WTC11 (cell line): ENCODE measurements at regions not wholly inside any gene's neighbourhood (a gene's known extent, or its start where the extent isn't known, plus 50 kb on each side); places are given as distances from the start of the nearest gene placed in this dataset.

Experiments
- ATAC-seq: fragments of 200-7000 bp; cut with Tn5 transposase; 2 replicates; pipeline ENCODE4 v1.10.0; 2021; ENCODE audit warnings: mild to moderate bottlenecking, moderate library complexity
- CTCF ChIA-PET: fragments of 300-600 bp; sonication (Branson Sonifier 250); formaldehyde crosslinking; loops from one replicate; lab custom pipeline; 2021; ENCODE audit warnings: antibody characterized with exemption; lab: Charles Lee
- POLR2A ChIA-PET: fragments of 350-600 bp; sonication (Branson Sonifier 250); formaldehyde crosslinking; loops from one replicate; lab custom pipeline; 2021; ENCODE audit warnings: antibody characterized with exemption; lab: Charles Lee
- DNase-seq: peaks from one replicate; pipeline ENCODE4 v3.0.0; 2021; ENCODE audit warnings: low spot score
- H3K27ac Mint-ChIP-seq: 2 replicates; pipeline ENCODE4 v1.8.0; 2021; ENCODE audit warnings: mixed read lengths
- H3K27me3 Mint-ChIP-seq: 2 replicates; pipeline ENCODE4 v1.8.0; 2021; ENCODE audit warnings: low read depth, mild to moderate bottlenecking, moderate library complexity, mixed read lengths
- H3K36me3 Mint-ChIP-seq: 2 replicates; pipeline ENCODE4 v1.8.0; 2021; ENCODE audit warnings: mixed read lengths
- H3K4me1 Mint-ChIP-seq: 2 replicates; pipeline ENCODE4 v1.8.0; 2022; ENCODE audit warnings: mixed read lengths
- H3K4me3 Mint-ChIP-seq: 2 replicates; pipeline ENCODE4 v1.8.0; 2021; ENCODE audit warnings: mild to moderate bottlenecking, moderate library complexity, mixed read lengths
- H3K9me3 Mint-ChIP-seq: 2 replicates; pipeline ENCODE4 v1.8.0; 2021; ENCODE audit warnings: mixed read lengths
- ESRRA ChIP-seq: sonication (generic); formaldehyde crosslinking; IDR thresholded peaks from 2 replicates; pipeline ENCODE4 v1.8.1; 2022; ENCODE audit warnings: mild to moderate bottlenecking, missing genetic modification reagents, borderline replicate concordance
- ETV6 ChIP-seq: sonication (generic); formaldehyde crosslinking; IDR thresholded peaks from 2 replicates; pipeline ENCODE4 v1.8.1; 2022; ENCODE audit warnings: mild to moderate bottlenecking, missing genetic modification reagents
- GRHL2 ChIP-seq: fragments of 250-450 bp; sonication (Bioruptor Pico); IDR thresholded peaks from 2 replicates; pipeline ENCODE4 v1.8.0; 2022; ENCODE audit warnings: mild to moderate bottlenecking, moderate library complexity; ENCODE audit not compliant: insufficient replicate concordance, severe bottlenecking
- GTF2I ChIP-seq: fragments of 250-450 bp; sonication (Bioruptor Pico); conservative IDR thresholded peaks from 2 replicates; pipeline ENCODE4 v1.4.0; 2021; ENCODE audit warnings: mild to moderate bottlenecking
- IRF2 ChIP-seq: sonication (generic); formaldehyde crosslinking; IDR thresholded peaks from 2 replicates; pipeline ENCODE4 v1.8.0; 2022; ENCODE audit warnings: low read depth, missing genetic modification reagents, borderline replicate concordance
- MXD4 ChIP-seq: fragments of 250-450 bp; sonication (Bioruptor Pico); IDR thresholded peaks from 2 replicates; pipeline ENCODE4 v1.8.0; 2021; ENCODE audit warnings: mild to moderate bottlenecking, moderate library complexity, borderline replicate concordance
- SOX15 ChIP-seq: fragments of 250-450 bp; sonication (Bioruptor Pico); IDR thresholded peaks from 2 replicates; pipeline ENCODE4 v1.9.0; 2021; ENCODE audit warnings: mild to moderate bottlenecking
- ZNF121 ChIP-seq: sonication (generic); formaldehyde crosslinking; IDR thresholded peaks from 2 replicates; pipeline ENCODE4 v1.8.0; 2023; ENCODE audit warnings: missing genetic modification reagents
- ZNF396 ChIP-seq: fragments of 250-450 bp; sonication (Bioruptor Pico); IDR thresholded peaks from 2 replicates; pipeline ENCODE4 v1.8.0; 2021; ENCODE audit warnings: mild to moderate bottlenecking, moderate library complexity, borderline replicate concordance
- ZNF671 ChIP-seq: fragments of 250-450 bp; sonication (Bioruptor Pico); IDR thresholded peaks from 2 replicates; pipeline ENCODE4 v1.8.0; 2021; ENCODE audit warnings: mild to moderate bottlenecking
- TF ChIP-seq, protein P1 (sequence below): sonication (generic); formaldehyde crosslinking; IDR thresholded peaks from 2 replicates; pipeline ENCODE4 v1.8.0; 2023; ENCODE audit warnings: mild to moderate bottlenecking, missing genetic modification reagents
- TF ChIP-seq, protein P2 (sequence below): sonication (generic); formaldehyde crosslinking; IDR thresholded peaks from 2 replicates; pipeline ENCODE4 v1.8.1; 2023; ENCODE audit warnings: mild to moderate bottlenecking, missing genetic modification reagents, borderline replicate concordance
- TF ChIP-seq, protein P3 (sequence below): sonication (generic); formaldehyde crosslinking; IDR thresholded peaks from 2 replicates; pipeline ENCODE4 v1.8.0; 2023; ENCODE audit warnings: missing genetic modification reagents
- TF ChIP-seq, protein P4 (sequence below): fragments of 250-450 bp; sonication (Bioruptor Pico); IDR thresholded peaks from 2 replicates; pipeline ENCODE4 v1.8.0; 2021; ENCODE audit warnings: mild to moderate bottlenecking
- TF ChIP-seq, protein P5 (sequence below): sonication (generic); formaldehyde crosslinking; IDR thresholded peaks from 2 replicates; pipeline ENCODE4 v1.8.0; 2022; ENCODE audit warnings: mild to moderate bottlenecking, missing genetic modification reagents
- TF ChIP-seq, protein P6 (sequence below): sonication (generic); formaldehyde crosslinking; IDR thresholded peaks from 2 replicates; pipeline ENCODE4 v1.8.1; 2022; ENCODE audit warnings: mild to moderate bottlenecking, moderate library complexity, missing genetic modification reagents

DNA sequence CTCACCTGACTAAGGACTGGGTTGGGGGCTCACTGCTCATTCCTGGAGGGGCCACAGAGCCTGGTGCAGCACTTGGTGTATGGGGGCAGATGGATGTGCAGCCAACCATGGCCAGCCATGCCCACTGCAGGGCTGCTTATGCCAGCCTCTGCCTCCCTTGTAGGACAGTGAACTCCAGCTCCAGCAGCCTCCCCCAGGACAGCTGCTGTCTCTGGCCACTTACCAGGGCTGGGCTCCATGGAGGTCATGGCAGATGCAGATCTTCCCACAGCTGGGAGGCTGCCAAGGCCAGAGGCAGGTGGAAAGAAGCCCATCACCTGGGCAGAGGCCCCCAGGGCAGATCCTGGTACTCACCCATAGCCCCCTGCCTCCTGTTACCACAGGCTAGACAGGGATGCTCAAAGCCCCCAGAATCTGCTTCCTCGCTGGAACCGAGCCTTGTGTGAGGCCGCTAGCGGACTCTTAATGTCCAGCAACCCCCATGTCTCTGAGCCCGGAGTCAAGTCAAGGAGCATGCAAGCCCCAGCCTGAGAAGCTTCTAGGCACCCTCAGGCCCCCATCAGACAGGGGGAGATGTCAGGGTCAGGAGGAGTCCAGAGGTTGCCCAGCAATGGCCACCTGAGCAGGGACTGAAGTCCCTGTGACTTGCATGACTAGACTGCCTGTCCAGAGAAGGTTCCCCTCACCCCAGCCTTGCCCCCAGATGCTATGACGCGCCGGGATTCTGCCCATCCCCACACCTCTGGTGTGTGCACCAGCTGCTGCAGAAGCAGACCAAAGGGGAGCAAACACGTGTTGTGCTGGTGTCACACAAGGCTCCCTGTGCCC lies 123.6 kb downstream of the TWIST2 start (continued):
- TF ChIP-seq, protein P1, sequence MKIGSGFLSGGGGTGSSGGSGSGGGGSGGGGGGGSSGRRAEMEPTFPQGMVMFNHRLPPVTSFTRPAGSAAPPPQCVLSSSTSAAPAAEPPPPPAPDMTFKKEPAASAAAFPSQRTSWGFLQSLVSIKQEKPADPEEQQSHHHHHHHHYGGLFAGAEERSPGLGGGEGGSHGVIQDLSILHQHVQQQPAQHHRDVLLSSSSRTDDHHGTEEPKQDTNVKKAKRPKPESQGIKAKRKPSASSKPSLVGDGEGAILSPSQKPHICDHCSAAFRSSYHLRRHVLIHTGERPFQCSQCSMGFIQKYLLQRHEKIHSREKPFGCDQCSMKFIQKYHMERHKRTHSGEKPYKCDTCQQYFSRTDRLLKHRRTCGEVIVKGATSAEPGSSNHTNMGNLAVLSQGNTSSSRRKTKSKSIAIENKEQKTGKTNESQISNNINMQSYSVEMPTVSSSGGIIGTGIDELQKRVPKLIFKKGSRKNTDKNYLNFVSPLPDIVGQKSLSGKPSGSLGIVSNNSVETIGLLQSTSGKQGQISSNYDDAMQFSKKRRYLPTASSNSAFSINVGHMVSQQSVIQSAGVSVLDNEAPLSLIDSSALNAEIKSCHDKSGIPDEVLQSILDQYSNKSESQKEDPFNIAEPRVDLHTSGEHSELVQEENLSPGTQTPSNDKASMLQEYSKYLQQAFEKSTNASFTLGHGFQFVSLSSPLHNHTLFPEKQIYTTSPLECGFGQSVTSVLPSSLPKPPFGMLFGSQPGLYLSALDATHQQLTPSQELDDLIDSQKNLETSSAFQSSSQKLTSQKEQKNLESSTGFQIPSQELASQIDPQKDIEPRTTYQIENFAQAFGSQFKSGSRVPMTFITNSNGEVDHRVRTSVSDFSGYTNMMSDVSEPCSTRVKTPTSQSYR (CRISPR knock-in tag): no peak
- no peak for TF ChIP-seq MXD4 (CRISPR knock-in tag)
- TF ChIP-seq, all 79 proteins: peak for 0

DNA sequence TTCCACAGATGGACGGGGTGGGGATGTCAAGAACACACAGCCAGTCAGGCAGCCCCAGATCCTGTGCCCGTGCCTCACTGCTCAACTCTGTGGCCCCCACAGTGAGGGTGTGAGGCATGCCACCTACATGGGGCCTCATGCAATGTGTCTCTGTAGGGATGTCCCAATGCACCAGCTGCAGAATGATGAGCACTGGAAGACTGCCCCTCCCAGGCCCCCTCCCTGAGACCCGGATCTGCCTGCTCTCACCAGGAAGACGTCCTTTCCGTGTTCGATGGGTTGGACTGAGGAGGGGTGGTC lies 124.2 kb downstream of the TWIST2 start:
- Mint-ChIP-seq H3K4me1 (peaks cover 9% of the 10 kb centered on the region), H3K36me3 (peaks cover 5% of the 10 kb centered on the region; the same call in 1 of the 2 replicates), H3K9me3 (peaks cover 21% of the 10 kb centered on the region), H3K27me3 (peaks cover 17% of the 10 kb centered on the region), H3K27ac (no peak overlapping the region), H3K4me3 (no peak overlapping the region)
- CTCF ChIA-PET: no interaction called here
- TF ChIP-seq SOX15 (CRISPR knock-in tag): no peak
- TF ChIP-seq GTF2I (CRISPR knock-in tag): no peak
- no peak for TF ChIP-seq ZNF121 (CRISPR knock-in tag)
- TF ChIP-seq, protein P2, sequence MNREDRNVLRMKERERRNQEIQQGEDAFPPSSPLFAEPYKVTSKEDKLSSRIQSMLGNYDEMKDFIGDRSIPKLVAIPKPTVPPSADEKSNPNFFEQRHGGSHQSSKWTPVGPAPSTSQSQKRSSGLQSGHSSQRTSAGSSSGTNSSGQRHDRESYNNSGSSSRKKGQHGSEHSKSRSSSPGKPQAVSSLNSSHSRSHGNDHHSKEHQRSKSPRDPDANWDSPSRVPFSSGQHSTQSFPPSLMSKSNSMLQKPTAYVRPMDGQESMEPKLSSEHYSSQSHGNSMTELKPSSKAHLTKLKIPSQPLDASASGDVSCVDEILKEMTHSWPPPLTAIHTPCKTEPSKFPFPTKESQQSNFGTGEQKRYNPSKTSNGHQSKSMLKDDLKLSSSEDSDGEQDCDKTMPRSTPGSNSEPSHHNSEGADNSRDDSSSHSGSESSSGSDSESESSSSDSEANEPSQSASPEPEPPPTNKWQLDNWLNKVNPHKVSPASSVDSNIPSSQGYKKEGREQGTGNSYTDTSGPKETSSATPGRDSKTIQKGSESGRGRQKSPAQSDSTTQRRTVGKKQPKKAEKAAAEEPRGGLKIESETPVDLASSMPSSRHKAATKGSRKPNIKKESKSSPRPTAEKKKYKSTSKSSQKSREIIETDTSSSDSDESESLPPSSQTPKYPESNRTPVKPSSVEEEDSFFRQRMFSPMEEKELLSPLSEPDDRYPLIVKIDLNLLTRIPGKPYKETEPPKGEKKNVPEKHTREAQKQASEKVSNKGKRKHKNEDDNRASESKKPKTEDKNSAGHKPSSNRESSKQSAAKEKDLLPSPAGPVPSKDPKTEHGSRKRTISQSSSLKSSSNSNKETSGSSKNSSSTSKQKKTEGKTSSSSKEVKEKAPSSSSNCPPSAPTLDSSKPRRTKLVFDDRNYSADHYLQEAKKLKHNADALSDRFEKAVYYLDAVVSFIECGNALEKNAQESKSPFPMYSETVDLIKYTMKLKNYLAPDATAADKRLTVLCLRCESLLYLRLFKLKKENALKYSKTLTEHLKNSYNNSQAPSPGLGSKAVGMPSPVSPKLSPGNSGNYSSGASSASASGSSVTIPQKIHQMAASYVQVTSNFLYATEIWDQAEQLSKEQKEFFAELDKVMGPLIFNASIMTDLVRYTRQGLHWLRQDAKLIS (CRISPR knock-in tag): no peak
- no peak for TF ChIP-seq ETV6 (CRISPR knock-in tag)
- no peak for TF ChIP-seq GRHL2 (CRISPR knock-in tag)
- no peak for TF ChIP-seq ESRRA (CRISPR knock-in tag)
- TF ChIP-seq ZNF671 (CRISPR knock-in tag): no peak
- no peak for TF ChIP-seq ZNF396 (CRISPR knock-in tag)
- TF ChIP-seq, protein P3, sequence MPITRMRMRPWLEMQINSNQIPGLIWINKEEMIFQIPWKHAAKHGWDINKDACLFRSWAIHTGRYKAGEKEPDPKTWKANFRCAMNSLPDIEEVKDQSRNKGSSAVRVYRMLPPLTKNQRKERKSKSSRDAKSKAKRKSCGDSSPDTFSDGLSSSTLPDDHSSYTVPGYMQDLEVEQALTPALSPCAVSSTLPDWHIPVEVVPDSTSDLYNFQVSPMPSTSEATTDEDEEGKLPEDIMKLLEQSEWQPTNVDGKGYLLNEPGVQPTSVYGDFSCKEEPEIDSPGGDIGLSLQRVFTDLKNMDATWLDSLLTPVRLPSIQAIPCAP (CRISPR knock-in tag): no peak
- ATAC-seq (no peak), DNase-seq (no peak)
- POLR2A ChIA-PET: no interaction called here

DNA sequence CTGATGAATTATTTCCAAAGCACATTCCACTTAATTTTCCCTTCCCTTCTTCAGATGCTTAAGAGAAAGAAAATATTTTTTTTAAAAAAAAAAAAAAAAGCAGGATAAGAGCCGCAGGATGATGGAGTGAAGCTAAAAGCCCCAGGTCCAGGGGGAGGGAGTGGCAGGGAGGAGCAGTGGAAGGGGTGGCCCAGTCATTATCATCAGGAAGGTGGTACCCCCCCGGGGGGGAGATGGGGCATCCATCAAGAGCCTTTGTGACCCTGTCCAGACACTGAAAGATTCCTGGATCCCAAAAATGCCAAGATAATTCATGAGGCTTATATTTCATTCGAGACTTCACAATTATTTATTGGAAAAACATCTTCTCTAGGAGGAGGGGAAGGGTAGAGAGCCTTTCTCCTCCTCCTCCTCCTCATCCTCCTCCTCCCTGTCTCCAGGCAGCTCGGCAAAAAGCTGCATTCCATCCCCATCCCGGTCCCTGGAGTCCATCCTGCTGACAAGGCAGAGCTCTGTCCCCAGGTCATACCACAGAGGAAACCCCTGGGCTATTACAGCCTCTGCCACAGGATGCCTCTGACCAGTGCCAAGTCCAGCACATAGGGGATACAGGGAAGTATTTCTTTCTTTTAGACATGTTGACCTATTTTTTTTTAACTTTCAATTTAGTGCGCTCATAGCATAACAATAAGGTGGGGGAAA lies 125.3 kb downstream of the TWIST2 start:
- H3K4me3 Mint-ChIP-seq: no peak overlapping the region
- DNase-seq (no peak), ATAC-seq (no peak)
- ChIA-PET POLR2A (no interaction called here), CTCF (interaction anchor here (1.5 kb wide), 2 partner anchors 13 to 27 kb away, joined by 3 to 4 read pairs; no protein-coding TSS in a partner anchor)
- H3K4me1 Mint-ChIP-seq: no peaks in the 10 kb centered on the region
- peaks cover 21% of the 10 kb centered on the region for H3K9me3 Mint-ChIP-seq
- no peak overlapping the region for H3K27ac Mint-ChIP-seq
- H3K36me3 Mint-ChIP-seq: peaks cover 5% of the 10 kb centered on the region; the same call in 1 of the 2 replicates
- peaks cover 17% of the 10 kb centered on the region for H3K27me3 Mint-ChIP-seq
- no peak for TF ChIP-seq IRF2
- TF ChIP-seq, protein P4, sequence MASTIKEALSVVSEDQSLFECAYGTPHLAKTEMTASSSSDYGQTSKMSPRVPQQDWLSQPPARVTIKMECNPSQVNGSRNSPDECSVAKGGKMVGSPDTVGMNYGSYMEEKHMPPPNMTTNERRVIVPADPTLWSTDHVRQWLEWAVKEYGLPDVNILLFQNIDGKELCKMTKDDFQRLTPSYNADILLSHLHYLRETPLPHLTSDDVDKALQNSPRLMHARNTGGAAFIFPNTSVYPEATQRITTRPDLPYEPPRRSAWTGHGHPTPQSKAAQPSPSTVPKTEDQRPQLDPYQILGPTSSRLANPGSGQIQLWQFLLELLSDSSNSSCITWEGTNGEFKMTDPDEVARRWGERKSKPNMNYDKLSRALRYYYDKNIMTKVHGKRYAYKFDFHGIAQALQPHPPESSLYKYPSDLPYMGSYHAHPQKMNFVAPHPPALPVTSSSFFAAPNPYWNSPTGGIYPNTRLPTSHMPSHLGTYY (CRISPR knock-in tag): no peak
- TF ChIP-seq, protein P5, sequence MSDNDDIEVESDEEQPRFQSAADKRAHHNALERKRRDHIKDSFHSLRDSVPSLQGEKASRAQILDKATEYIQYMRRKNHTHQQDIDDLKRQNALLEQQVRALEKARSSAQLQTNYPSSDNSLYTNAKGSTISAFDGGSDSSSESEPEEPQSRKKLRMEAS (CRISPR knock-in tag): no peak
- TF ChIP-seq, protein P6, sequence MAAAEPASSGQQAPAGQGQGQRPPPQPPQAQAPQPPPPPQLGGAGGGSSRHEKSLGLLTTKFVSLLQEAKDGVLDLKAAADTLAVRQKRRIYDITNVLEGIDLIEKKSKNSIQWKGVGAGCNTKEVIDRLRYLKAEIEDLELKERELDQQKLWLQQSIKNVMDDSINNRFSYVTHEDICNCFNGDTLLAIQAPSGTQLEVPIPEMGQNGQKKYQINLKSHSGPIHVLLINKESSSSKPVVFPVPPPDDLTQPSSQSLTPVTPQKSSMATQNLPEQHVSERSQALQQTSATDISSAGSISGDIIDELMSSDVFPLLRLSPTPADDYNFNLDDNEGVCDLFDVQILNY (CRISPR knock-in tag): no peak
